ENCODE measurements at regions not wholly inside any gene's neighbourhood (a gene's known extent, or its start where the extent isn't known, plus 50 kb on each side); places are given as distances from the start of the nearest gene placed in this dataset.
"Not testable (repeated sequence)": the region's sequence is repeated elsewhere in the genome, so short reads cannot be mapped to it uniquely, and the experiment has no call there.

DNA sequence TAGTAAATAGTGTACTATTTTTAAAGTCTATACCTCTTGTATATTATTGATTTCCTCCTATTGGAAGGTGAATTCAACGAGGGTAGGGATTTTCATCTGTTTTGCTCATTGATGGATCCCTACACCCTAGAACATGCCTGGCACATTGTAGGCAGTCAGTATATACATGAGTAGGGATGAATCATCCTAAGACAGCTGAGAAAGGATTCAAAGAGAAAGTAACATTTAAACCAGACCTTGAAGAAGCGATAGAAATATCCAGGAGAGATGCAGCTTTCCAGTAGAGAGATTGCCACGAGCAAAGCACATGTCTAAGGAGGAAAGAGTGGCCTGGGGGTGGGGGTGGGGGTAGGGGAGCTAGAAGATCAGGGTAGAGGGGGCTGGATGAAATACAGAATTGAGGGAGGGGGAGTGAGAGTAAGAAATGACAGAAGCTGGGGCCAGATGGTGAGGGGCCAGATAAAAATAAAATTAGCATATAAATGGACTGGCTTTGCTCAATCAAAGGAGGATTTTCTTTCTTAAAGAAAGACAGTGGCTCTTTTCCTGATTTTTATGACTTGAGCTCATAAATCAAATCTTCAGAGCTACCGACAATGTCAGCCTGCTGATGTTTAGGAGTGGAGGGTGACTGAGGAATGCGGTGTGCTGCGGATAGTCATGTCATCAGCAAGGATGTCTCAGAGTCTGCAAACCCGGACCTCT, 168.2 kb downstream of the SAMD5 start:
- no peak overlapping the region for H3K4me3 Mint-ChIP-seq
- peaks cover 0 to 3% of the 10 kb centered on the region in 2 donors for H3K27me3 Mint-ChIP-seq
- POLR2A ChIA-PET: no interaction called here
- Histone ChIP-seq H3K36me3 (ENCODE audit: insufficient read depth, low read length) (no peaks in the 10 kb centered on the region), H3K4me1 (ENCODE audit: insufficient read depth, low read length) (no peaks in the 10 kb centered on the region), H3K9me3 (ENCODE audit: low read length) (no peaks in the 10 kb centered on the region), H3K4me3 (ENCODE audit: low read length) (no peak overlapping the region), H3K27ac (ENCODE audit: low read depth, low read length) (no peak overlapping the region), H3K27me3 (ENCODE audit: insufficient read depth, low read length, poor library complexity, severe bottlenecking) (no peaks in the 10 kb centered on the region)
- H3K4me1 Mint-ChIP-seq: no peaks in the 10 kb centered on the region
- no peak overlapping the region for H3K27ac Mint-ChIP-seq
- H3K36me3 Mint-ChIP-seq: no peaks in the 10 kb centered on the region
- H3K9me3 Mint-ChIP-seq: no peaks in the 10 kb centered on the region
- CTCF ChIA-PET: no interaction called here
- no peak for DNase-seq

DNA sequence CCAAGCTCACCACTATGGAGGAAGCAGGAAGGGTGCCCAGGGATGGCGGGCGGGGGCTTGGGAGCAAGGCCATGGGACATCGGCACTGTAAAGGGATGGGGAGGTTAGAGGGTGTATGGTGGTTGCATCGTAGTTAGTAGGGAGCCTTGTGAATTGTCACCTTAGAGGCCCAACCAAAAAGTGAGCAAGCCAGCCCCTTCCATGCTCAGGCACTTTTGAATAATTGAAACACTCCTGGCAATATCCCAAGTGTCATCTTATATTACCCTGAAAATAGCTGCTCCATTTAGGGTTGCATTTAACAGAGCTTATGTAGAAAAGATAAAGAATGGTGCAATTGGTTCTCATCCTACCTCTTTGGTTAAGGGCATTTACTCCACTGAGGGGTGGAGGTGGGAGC, 169.2 kb downstream of the SAMD5 start:
- H3K9me3 ChIP-seq (ENCODE audit: low read length): no peaks in the 10 kb centered on the region
- CTCF ChIA-PET: no interaction called here
- H3K4me1 Mint-ChIP-seq: no peaks in the 10 kb centered on the region
- H3K27me3 ChIP-seq (ENCODE audit: insufficient read depth, low read length, poor library complexity, severe bottlenecking): no peaks in the 10 kb centered on the region
- H3K36me3 Mint-ChIP-seq: no peaks in the 10 kb centered on the region
- no peak overlapping the region for H3K4me3 Mint-ChIP-seq
- no peak for DNase-seq
- no peak overlapping the region for H3K27ac Mint-ChIP-seq
- H3K4me3 ChIP-seq (ENCODE audit: low read length): no peak overlapping the region
- peaks cover 0 to 3% of the 10 kb centered on the region in 2 donors for H3K27me3 Mint-ChIP-seq
- no peaks in the 10 kb centered on the region for H3K4me1 ChIP-seq (ENCODE audit: insufficient read depth, low read length)
- no peaks in the 10 kb centered on the region for H3K9me3 Mint-ChIP-seq
- POLR2A ChIA-PET: no interaction called here
- H3K27ac ChIP-seq (ENCODE audit: low read depth, low read length): no peak overlapping the region
- no peaks in the 10 kb centered on the region for H3K36me3 ChIP-seq (ENCODE audit: insufficient read depth, low read length)

DNA sequence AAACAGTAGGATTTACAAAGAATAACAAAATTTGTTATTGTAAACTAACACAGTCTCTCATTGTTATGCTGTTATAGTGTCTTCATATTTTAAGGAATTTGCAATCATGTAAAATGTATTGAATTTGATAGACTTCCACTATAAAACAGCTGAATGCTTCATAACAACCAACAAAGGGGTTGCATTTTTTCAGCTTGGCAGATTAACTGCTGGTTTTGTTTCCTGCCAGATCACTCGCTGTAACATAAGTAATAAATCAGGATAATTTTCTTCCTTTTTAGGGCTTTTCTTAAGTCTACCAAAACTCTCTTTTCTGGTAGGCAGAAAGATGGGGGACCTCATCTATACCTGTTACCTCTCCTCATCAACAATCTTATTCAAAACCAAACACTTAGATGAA, 169.8 kb downstream of the SAMD5 start:
- Histone ChIP-seq H3K9me3 (ENCODE audit: low read length) (no peaks in the 10 kb centered on the region), H3K4me3 (ENCODE audit: low read length) (no peak overlapping the region), H3K27me3 (ENCODE audit: insufficient read depth, low read length, poor library complexity, severe bottlenecking) (no peaks in the 10 kb centered on the region), H3K4me1 (ENCODE audit: insufficient read depth, low read length) (no peaks in the 10 kb centered on the region), H3K27ac (ENCODE audit: low read depth, low read length) (no peak overlapping the region), H3K36me3 (ENCODE audit: insufficient read depth, low read length) (no peaks in the 10 kb centered on the region)
- H3K27ac Mint-ChIP-seq: no peak overlapping the region
- ChIA-PET CTCF (no interaction called here), POLR2A (no interaction called here)
- DNase-seq: no peak
- no peaks in the 10 kb centered on the region for H3K36me3 Mint-ChIP-seq
- no peaks in the 10 kb centered on the region for H3K4me1 Mint-ChIP-seq
- peaks cover 0 to 3% of the 10 kb centered on the region in 2 donors for H3K27me3 Mint-ChIP-seq
- no peak overlapping the region for H3K4me3 Mint-ChIP-seq
- H3K9me3 Mint-ChIP-seq: no peaks in the 10 kb centered on the region

DNA sequence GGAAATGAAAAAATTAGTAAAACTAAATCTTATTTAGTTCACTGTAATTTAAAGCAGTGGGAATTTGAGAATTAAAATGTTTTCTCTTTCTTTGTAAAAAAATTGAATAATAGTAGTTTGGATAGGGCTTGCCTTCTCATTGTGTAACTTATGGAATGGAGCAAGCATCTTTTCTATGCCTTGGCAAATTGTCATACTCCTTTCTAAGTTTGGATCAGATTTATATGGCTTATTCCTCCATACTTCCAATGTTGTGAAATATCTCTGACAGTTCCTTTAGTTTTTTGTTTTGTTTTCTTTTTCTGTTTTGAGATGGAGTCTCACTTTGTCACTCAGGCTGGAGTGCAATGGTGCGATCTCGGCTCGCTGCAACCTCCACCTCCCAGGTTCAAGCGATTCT, 176.4 kb downstream of the SAMD5 start:
- Mint-ChIP-seq H3K36me3 (no peaks in the 10 kb centered on the region), H3K4me3 (no peak overlapping the region), H3K27me3 (no peaks in the 10 kb centered on the region), H3K4me1 (no peaks in the 10 kb centered on the region), H3K9me3 (no peaks in the 10 kb centered on the region), H3K27ac (no peak overlapping the region)
- CTCF ChIA-PET: no interaction called here
- Histone ChIP-seq H3K36me3 (ENCODE audit: insufficient read depth, low read length) (no peaks in the 10 kb centered on the region), H3K27me3 (ENCODE audit: insufficient read depth, low read length, poor library complexity, severe bottlenecking) (no peaks in the 10 kb centered on the region), H3K9me3 (ENCODE audit: low read length) (no peaks in the 10 kb centered on the region), H3K4me3 (ENCODE audit: low read length) (no peak overlapping the region), H3K27ac (ENCODE audit: low read depth, low read length) (no peak overlapping the region), H3K4me1 (ENCODE audit: insufficient read depth, low read length) (no peaks in the 10 kb centered on the region)
- POLR2A ChIA-PET: no interaction called here
- no peak for DNase-seq

DNA sequence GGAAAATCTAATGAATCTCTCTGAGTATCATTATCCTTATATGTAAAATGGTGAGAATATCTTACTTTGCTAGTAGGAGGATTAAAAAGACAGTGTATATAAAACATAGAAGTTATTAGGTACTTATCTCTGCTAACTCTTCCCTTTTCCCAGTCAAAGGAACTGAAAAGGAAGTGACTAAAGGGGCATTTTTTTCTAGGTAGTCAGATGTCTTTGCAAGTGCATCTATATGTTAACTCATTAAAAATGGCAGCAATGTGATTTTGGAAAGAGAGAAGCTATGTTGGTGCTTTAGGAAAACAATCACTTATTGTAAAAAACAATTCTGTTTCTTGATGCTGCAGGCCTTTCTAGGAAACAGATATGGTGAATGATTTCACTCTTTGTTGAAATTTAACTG, 180.9 kb downstream of the SAMD5 start:
- H3K4me1 Mint-ChIP-seq: no peaks in the 10 kb centered on the region
- no peak overlapping the region for H3K27ac Mint-ChIP-seq
- H3K4me3 Mint-ChIP-seq: no peak overlapping the region
- H3K9me3 ChIP-seq (ENCODE audit: low read length): no peaks in the 10 kb centered on the region
- H3K36me3 Mint-ChIP-seq: no peaks in the 10 kb centered on the region
- H3K27me3 ChIP-seq (ENCODE audit: insufficient read depth, low read length, poor library complexity, severe bottlenecking): no peaks in the 10 kb centered on the region
- POLR2A ChIA-PET: no interaction called here
- no peaks in the 10 kb centered on the region for H3K27me3 Mint-ChIP-seq
- no peak overlapping the region for H3K27ac ChIP-seq (ENCODE audit: low read depth, low read length)
- no peaks in the 10 kb centered on the region for H3K36me3 ChIP-seq (ENCODE audit: insufficient read depth, low read length)
- no peaks in the 10 kb centered on the region for H3K9me3 Mint-ChIP-seq
- DNase-seq: no peak
- H3K4me1 ChIP-seq (ENCODE audit: insufficient read depth, low read length): no peaks in the 10 kb centered on the region
- H3K4me3 ChIP-seq (ENCODE audit: low read length): no peak overlapping the region
- CTCF ChIA-PET: no interaction called here

DNA sequence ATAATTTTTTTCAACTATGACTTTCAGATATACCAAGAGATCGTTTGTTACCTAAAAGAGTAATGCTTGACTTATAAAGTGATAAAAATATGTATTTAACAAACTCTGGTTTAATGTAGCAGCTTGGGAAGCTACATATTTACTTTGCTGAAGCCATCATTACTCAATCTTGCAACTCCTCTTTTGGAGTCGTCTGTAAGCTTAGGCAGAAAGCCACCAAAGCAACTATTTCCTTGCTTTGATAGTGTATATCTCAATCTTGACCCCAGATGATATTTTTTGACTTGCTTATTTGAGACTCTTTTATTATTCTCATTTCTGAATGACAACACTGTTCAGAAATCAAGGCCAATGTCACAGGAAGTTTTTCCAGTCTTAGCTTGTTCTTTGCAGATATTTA, 183.0 kb downstream of the SAMD5 start:
- no peak overlapping the region for H3K27ac Mint-ChIP-seq
- no peak for DNase-seq
- Histone ChIP-seq H3K9me3 (ENCODE audit: low read length) (no peaks in the 10 kb centered on the region), H3K36me3 (ENCODE audit: insufficient read depth, low read length) (no peaks in the 10 kb centered on the region), H3K27me3 (ENCODE audit: insufficient read depth, low read length, poor library complexity, severe bottlenecking) (no peaks in the 10 kb centered on the region), H3K4me1 (ENCODE audit: insufficient read depth, low read length) (no peaks in the 10 kb centered on the region), H3K27ac (ENCODE audit: low read depth, low read length) (no peak overlapping the region), H3K4me3 (ENCODE audit: low read length) (no peak overlapping the region)
- ChIA-PET POLR2A (no interaction called here), CTCF (interaction anchor here (1.1 kb wide), 1 partner anchor 17 kb away, joined by 3 read pairs; no protein-coding TSS in a partner anchor)
- H3K27me3 Mint-ChIP-seq: no peaks in the 10 kb centered on the region
- no peaks in the 10 kb centered on the region for H3K36me3 Mint-ChIP-seq
- H3K4me1 Mint-ChIP-seq: no peaks in the 10 kb centered on the region
- H3K9me3 Mint-ChIP-seq: no peaks in the 10 kb centered on the region
- H3K4me3 Mint-ChIP-seq: no peak overlapping the region

DNA sequence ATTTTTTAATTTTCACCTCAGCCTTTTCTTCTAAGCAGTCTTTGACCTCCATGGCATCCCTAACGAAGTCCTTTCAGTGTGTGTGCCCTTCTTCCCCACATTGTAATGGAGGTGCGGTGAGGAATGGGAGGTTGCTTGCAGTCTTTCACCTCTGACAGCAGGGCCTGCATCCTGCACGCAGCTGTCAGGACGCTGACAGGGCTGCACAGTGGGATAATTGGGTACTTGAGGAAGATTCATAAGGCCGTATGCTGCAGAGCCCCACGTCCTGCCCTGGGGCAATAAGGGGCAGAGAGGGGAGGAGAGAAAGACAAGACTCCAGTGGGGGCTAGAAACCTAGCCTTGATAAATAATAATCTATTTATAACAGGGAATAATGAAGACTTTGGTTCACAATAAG, 184.7 kb downstream of the SAMD5 start:
- DNase-seq: no peak
- Histone ChIP-seq H3K4me3 (ENCODE audit: low read length) (no peak overlapping the region), H3K36me3 (ENCODE audit: insufficient read depth, low read length) (no peaks in the 10 kb centered on the region), H3K9me3 (ENCODE audit: low read length) (no peaks in the 10 kb centered on the region), H3K27me3 (ENCODE audit: insufficient read depth, low read length, poor library complexity, severe bottlenecking) (no peaks in the 10 kb centered on the region), H3K4me1 (ENCODE audit: insufficient read depth, low read length) (no peaks in the 10 kb centered on the region), H3K27ac (ENCODE audit: low read depth, low read length) (no peak overlapping the region)
- no peaks in the 10 kb centered on the region for H3K27me3 Mint-ChIP-seq
- no peak overlapping the region for H3K4me3 Mint-ChIP-seq
- H3K27ac Mint-ChIP-seq: no peak overlapping the region
- no peaks in the 10 kb centered on the region for H3K9me3 Mint-ChIP-seq
- no peaks in the 10 kb centered on the region for H3K4me1 Mint-ChIP-seq
- POLR2A ChIA-PET: no interaction called here
- no peaks in the 10 kb centered on the region for H3K36me3 Mint-ChIP-seq
- CTCF ChIA-PET: no interaction called here

DNA sequence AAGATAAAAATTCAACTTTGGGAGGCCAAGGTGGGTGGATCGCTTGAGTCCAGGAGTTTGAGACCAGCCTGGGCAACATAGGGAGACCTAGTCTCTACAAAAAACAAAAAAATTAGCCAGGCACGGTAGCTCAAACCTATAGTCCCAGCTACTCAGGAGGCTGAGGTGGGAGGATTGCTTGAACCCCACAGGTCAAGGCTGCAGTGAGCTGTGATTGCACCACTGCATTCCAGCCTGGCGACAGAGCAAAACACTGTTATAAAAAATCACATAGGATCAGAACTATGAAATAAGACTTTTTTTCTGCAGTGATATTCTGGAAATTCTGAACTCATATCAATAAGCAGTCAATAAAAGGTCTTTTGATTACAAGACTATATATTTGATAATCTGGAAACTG, 186.1 kb downstream of the SAMD5 start:
- POLR2A ChIA-PET; CTCF ChIA-PET; DNase-seq; H3K27me3 ChIP-seq (ENCODE audit: insufficient read depth, low read length, poor library complexity, severe bottlenecking); H3K4me3 ChIP-seq (ENCODE audit: low read length); H3K9me3 ChIP-seq (ENCODE audit: low read length); H3K4me1 ChIP-seq (ENCODE audit: insufficient read depth, low read length); H3K36me3 Mint-ChIP-seq; H3K4me3 Mint-ChIP-seq; H3K36me3 ChIP-seq (ENCODE audit: insufficient read depth, low read length); H3K27ac Mint-ChIP-seq; H3K27me3 Mint-ChIP-seq; H3K27ac ChIP-seq (ENCODE audit: low read depth, low read length); H3K4me1 Mint-ChIP-seq; H3K9me3 Mint-ChIP-seq: not testable (repeated sequence)

DNA sequence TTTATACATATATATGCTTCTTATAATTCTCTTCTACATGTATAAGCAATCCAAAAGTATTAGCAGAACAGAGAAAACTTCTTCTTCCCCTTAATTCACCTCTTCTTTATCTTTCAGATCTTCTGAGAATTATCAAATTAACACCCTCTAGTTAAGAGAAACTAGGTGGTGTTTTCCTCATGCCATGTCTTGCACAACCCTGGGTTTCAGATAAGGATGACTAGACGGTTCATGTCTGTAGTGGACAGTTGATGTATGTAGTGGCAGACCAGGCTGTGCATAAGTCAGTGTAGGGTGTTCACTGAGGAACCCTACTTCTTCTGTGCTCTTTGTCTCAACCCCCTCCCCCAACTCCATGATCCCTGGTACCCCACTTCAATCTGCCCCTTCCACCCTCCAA, 187.3 kb downstream of the SAMD5 start:
- Mint-ChIP-seq H3K36me3 (no peaks in the 10 kb centered on the region), H3K27ac (no peak overlapping the region), H3K9me3 (no peaks in the 10 kb centered on the region), H3K4me3 (no peak overlapping the region), H3K4me1 (no peaks in the 10 kb centered on the region), H3K27me3 (peaks cover 0 to 1% of the 10 kb centered on the region in 2 donors)
- Histone ChIP-seq H3K9me3 (ENCODE audit: low read length) (no peaks in the 10 kb centered on the region), H3K4me3 (ENCODE audit: low read length) (no peak overlapping the region), H3K36me3 (ENCODE audit: insufficient read depth, low read length) (no peaks in the 10 kb centered on the region), H3K4me1 (ENCODE audit: insufficient read depth, low read length) (no peaks in the 10 kb centered on the region), H3K27ac (ENCODE audit: low read depth, low read length) (no peak overlapping the region), H3K27me3 (ENCODE audit: insufficient read depth, low read length, poor library complexity, severe bottlenecking) (no peaks in the 10 kb centered on the region)
- CTCF ChIA-PET: no interaction called here
- POLR2A ChIA-PET: no interaction called here
- DNase-seq: no peak

All from CD8-positive, alpha-beta memory T cell (primary cell).